ENCODE measurements at regions not wholly inside any gene's neighbourhood (a gene's known extent, or its start where the extent isn't known, plus 50 kb on each side); places are given as distances from the start of the nearest gene placed in this dataset.

- DNase-seq = no peak
Measured at GRCh38 chr4:11487868-11488544, 59.3 kb upstream of the HS3ST1 start.

DNA sequence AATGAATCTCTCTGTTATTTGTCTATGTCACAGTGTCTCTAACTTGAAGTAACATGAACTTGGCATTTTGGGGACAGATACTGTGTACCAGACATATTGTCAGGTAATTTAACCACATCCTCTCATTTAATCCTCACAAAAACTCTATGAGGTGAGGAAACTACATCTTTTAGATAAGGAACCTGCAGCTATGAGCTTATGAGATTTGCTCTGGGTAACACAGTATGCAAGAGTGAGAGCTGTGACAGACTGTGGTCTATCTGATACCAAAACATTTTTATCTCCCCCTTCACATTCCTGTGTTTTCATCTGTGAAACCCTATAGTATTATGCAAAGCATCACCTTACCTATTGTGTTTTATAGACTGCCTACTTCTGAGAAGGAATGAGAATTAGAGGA is 58.4 kb upstream of the HS3ST1 start:
- no peak for DNase-seq

GRCh38 chr4:11485926-11486325 is 57.2 kb upstream of the HS3ST1 start:
- no peak for DNase-seq

- DNase-seq = no peak
Measured at GRCh38 chr4:11484531-11484930, 55.8 kb upstream of the HS3ST1 start.

- no peak for DNase-seq
Measured at GRCh38 chr4:11483046-11483445, 54.4 kb upstream of the HS3ST1 start.

DNA sequence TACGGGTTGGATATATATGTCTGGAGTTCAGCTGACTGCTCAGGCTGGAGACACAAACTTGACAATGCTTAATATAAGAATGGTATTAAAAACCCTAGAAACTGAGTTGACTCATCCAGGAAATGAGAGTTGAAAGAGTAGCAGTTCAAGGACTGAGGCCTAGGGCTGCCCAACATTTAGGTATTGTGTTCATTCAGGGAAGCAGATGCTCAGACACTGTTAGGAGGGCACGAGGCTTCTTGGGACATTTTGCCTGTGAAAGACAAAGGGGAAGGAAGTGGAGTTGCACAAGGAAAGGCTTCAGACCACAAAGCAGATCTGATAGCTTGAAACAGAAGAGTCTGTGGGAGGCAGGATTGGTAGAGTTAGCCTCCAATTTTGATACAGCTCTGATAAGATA is 52.0 kb upstream of the HS3ST1 start:
- DNase-seq = peak; percentile 18

Measured in muscle of arm (tissue), 1 donor.